EL (cell line): ENCODE measurements at regions not wholly inside any gene's neighbourhood (a gene's known extent, or its start where the extent isn't known, plus 50 kb on each side); places are given as distances from the start of the nearest gene placed in this dataset.
"Not testable (repeated sequence)": the region's sequence is repeated elsewhere in the genome, so short reads cannot be mapped to it uniquely, and the experiment has no call there.

ENCODE experiments used
- DNase-seq: peaks from one replicate; pipeline ENCODE4 v3.0.0-alpha.2; 2016

DNA sequence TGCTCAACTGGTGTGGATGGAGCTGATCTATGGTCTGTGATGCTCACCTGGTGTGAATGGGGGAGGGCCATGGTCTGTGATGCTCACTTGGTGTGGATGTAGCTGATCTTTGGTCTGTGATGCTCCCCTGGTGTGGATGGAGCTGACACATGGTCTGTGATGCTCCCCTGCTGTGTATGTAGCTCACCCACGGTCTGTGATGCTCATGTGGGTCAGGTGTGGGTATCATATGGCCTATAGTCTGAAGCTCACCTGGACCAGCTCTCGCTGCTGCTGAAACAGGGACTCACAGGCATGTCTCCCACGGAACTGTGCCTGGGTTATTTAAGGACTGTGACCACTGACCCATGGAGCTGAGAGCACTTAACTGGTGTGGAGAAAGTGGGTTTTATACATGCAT is 109.7 kb downstream of the CRLF2 start:
- DNase-seq, result no peak

DNA sequence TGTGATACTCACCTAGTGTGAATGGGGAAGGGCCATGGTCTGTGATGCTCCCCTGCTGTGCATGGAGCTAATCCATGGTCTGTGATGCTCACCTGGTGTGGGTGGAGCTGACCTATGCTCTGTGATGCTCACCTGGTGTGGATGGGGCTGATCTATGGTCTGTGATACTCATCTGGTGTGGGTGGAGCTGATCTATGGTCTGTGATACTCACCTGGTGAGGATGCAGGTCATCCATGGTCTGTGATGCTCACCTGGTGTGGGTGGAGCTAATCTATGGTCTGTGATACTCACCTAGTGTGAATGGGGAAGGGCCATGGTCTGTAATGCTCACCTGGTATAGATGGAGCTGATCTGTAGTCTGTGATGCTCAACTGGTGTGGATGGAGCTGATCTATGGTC is 110.2 kb downstream of the CRLF2 start:
- not testable (repeated sequence) for DNase-seq

DNA sequence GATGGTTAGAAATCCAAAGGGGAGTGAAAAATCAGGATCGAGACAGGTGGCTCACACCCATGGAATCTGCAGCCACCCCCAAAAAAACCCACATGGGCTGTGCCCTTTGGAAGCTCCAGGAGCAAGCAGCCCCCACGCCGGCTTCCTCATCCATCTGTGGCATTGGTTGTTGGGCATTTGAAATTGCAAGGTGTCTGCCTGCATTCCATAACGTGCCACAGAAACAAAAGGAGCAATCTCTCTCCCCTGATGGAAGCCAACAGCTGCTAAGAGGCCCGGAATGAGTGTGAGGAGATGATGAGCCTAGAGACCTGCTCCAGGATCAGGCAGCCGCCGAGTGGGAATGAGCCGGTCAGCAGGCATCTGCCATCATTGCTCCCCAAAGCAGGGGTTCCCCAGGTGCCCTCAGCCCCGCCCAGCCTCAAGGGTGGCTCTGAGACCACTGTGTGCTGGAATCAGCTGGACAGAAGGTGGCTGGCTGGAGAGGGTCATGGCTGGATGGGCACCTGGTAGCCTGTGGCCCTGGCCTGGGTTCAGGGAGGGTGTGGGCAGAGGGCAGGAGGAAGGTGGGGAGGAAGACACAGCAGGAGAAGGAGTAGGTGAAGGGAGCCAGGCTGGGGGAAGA is 113.2 kb downstream of the CRLF2 start:
- no peak for DNase-seq

DNA sequence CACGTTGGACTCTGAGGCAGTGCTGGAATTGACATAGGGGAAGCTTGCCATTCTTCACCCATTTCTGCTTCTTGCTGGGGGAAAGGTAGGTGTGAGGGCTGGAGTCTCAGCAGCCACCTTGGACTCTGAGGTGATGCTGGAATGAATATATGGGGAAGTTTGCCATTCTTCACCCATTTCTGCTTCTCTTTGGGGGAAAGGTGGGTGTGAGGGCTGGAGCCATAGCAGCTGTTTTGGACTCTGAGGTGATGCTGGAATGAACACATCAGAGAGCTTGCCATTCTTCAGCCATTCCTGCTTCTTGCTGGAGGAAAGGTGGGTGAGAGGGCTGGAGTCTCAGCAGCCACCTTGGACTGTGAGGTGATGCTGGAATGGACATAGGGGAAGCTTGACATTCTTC is 115.1 kb downstream of the CRLF2 start:
- DNase-seq, result no peak

DNA sequence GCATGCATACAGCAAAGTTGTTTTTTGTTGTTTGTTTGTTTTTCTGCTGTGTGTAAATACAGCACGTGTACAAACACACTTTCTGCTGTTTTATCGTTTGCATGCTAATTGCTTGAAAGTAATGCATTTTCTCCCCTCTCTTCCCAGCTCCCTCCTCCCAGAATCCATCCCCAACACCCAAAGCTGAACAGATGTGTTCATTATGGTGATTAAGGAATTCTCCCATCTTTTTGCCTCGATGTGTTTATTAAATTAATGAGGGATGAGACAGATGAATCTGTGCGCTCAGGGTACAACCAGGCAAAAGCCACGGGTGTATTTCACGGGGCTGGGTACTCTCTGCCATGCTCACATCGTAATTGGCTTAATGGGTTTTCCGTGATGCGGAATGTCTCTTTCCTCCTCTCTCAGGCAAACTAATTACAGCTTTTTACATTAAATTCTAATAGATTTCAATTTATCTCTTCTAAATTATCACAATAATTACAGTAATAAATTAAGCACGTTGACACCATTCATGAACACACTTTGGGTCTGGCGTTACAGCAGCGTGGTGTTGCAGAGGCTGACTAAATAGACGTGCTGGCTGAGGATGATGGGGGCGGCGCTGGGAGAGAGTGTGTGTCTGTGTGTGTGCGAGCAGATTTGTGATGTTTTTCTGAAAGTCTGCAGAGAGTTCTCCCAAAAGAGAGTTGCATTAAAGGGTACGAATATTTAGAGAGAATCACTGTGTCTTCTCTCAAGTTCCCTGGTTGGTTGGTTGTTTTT is 117.7 kb downstream of the CRLF2 start:
- DNase-seq, result no peak

DNA sequence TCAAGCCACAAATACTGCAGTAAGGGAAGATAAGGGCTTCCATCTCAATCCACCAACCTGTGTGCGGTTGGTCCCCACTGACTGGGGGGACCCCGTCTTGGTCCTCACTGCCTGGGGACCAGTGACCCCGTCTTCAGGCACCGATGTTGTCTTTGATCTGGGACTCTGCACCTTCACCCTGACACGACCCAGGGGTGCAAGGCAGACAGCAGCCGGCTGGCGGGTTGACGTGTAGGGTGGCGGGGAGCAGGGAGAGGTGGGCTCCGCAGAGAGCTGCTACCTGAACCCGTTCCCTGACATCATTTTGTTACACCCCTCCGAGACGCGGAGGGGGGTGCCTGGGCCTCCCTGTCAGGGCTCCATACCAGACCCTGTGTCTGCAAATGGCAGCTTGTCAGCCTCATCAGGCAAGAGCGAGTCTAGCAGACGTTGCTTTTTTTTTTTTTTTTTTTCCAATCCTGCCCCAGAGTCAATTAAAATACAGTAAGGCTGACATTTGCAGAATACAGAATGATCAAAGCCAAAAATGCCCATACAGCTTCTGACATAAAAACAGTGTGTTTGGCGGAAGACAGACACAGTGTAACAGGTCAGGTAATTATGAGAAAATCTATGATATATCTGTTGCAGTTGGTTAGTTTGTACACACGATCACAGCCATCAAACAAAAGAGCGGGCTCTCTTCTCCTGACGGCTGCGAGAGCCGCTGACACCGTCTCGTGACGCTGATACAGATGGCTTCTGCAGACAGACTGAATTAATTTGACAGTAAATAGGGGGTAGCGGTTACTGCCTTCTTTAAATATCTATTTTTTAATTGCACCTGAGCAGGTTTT is 118.6 kb downstream of the CRLF2 start:
- DNase-seq, result no peak

DNA sequence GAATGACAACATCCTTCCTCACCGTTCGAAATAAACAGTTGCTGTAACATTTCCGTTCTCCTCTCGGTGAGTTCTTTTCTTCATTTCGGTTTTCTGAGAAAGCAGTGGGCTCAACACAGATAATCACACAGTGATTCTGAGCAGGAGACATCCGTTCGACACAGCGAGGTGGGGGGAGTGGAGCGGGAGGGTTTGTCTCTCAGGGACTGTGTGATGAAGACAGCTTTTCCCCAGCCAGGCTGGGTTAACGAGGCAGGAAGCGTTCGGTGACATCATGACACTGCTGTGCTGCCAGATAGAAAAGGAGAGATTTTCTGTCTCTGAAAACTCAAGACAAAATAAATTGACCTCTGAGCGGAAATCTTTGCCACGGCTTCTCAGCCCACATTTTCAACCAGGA is 119.3 kb downstream of the CRLF2 start:
- DNase-seq, result peak; percentile 10

DNA sequence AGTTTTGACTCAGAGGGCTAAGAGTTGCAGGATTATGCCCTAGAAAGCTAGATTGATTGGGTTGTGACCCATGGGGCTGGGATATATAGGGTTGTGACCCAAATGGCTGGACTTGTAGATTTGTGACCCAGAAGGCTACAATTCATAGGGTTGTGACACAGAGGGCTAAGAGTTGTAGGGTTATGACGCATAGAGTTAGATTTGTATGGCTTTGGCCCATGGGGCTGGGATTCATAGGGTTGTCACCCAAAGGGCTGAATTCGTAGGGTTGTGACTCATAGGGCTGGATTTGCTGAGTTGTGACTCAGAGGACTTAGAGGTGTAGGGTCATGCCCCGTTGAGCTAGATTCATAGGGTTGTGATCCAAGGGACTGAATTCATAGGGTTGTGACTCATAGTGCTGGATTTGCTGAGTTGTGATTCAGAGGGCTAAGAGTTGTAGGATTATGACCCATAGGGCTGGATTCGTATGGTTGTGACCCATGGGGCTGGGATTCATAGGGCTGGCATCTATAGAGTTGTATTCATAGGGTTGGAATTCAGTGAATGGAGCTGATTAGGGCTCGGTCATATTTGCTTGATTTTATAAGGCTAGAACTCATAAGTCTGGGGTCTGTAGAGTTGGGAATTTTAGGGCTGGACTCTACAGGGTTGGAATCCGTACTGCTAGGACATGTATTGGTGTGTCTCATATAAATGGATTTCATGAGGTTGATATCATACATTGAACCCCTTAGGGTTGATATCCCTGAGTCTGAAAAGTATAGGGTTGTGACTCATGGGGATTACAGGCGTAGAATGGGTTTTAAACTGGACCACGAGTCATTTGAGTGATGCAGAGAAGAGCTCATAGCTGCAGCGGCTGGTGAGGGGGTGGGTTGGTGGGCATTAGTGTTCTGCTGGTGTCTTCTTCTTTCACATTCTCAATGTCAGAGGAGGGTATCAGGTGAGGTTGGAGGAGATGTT is 125.7 kb downstream of the CRLF2 start:
- peak; percentile 62 for DNase-seq

DNA sequence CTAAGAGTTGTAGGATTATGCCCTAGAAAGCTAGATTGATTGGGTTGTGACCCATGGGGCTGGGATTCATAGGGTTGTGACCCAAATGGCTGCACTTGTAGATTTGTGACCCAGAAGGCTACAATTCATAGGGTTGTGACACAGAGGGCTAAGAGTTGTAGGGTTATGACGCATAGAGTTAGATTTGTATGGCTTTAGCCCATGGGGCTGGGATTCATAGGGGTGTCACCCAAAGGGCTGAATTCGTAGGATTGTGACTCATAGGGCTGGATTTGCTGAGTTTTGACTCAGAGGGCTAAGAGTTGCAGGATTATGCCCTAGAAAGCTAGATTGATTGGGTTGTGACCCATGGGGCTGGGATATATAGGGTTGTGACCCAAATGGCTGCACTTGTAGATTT is 126.6 kb downstream of the CRLF2 start:
- not testable (repeated sequence) for DNase-seq

DNA sequence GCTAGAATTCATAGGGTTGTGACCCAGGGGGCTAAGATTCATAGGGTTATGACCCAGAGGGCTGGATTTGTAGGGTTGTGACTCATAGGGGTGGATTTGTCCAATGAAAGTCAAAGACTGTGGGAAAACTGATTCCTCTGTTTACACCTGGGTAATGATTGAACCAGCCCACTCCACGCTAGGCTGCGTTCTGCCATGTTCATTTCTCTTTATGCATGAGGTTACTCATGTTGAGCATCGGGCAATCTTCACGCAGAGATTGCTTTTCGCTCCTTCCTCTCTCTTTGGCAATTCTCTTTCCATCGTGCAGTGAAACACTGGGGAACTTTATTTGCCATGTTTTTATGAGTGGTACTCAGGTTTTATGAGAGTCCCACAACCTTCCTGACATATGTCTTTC is 127.8 kb downstream of the CRLF2 start:
- no peak for DNase-seq

DNA sequence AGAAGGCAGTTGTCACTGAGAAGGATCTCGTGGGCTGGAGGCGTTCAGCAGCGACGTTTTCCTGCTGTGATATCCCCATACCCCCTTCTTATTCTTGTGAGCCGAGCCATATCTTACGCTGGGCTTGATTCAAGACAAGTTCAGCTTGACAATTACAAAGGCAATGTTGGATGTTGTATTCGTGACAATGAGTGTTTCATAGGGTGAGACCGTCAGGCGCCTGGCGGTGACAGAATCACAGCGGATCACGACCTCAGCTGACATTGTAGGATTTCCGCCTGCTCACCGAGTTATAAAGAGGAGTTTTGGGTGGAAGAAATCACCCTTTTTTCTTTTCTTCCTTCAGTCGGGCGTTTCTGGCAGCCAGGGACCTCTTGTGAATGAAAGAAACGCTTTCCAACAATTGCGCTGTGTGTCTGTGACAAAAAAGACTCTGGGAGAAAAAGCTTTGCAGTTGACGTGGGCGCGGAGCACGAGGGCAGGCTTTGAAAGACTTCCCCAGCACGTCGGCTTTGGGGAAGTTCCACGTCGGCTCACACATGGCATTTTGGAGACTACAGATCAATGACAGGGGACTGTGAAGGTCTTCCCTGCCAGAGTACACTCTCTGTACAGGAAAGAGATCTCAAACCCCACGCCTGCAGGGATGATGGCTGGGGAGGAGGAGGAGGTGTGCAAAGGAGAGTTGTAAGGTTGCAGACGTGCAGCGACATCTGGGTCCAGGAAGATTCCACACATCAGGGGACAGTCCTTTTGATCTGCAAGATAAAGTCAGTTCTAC is 135.4 kb downstream of the CRLF2 start:
- no peak for DNase-seq

DNA sequence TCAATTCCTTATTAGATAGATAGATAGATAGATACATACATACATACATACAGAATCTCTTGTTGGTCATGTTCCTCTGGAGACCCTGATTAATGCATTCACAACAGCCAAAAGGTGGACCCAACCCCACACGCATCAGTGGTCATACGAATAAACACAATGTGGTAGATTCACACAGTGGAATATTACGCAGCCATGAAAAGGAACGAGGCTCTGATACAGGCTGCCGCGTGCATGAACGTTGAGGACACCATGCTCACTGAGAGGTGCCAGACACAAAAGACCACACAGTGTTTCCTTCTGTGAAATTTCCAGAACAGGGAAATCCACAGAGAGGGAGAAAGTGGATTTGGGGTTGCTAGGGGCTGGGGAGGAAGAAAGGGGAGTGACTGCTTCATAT is 136.7 kb downstream of the CRLF2 start:
- DNase-seq, result no peak

DNA sequence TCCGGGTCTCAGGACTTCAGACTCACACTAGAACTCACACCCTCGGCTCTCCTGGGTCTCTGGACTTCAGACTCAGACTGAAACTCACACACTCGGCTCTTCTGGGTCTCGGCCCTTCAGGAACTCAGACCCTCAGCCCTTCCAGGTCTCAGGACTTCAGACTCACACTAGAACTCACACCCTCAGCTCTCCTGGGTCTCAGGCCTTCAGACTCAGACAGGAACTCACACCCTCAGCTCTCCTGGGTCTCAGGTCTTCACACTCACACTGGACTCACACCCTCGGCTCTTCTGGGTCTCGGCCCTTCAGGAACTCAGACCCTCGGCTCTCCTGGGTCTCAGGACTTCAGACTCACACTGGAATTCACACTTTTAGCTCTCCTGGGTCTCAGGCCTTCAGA is 137.3 kb downstream of the CRLF2 start:
- no peak for DNase-seq

DNA sequence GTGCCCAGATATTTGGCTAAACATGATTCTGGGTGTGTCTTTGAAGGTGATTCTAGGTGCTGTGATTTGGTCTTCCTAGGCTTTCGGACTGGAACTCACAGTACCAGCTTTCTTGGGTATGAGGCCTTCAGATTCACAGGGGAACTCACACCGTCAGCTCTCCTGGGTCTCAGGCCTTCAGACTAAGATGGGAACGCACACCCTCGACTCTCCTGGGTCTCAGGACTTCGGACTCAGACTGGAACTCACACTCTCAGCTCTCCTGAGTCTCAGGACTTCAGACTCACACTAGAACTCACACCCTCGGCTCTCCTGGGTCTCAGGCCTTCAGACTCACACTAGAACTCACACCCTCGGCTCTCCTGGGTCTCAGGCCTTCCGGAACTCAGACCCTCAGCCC is 137.7 kb downstream of the CRLF2 start:
- DNase-seq, result no peak

DNA sequence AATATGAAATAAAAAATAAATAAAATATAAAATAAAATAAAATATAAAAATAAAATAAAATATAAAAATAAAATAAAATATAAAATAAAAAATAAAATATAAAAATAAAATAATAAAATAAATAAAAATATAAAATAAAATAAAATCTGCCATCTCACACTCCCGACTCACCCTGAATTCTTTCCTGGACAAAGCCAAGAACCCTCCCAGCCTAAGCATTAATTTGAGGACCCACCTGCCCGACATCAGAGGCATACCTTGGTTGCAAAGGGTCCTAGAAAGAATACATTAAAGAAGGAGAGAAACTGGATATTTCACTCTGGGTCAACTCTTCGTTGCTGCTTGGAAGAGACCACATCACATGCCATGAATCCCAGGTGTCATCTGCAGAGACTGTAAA is 138.3 kb downstream of the CRLF2 start:
- no peak for DNase-seq

DNA sequence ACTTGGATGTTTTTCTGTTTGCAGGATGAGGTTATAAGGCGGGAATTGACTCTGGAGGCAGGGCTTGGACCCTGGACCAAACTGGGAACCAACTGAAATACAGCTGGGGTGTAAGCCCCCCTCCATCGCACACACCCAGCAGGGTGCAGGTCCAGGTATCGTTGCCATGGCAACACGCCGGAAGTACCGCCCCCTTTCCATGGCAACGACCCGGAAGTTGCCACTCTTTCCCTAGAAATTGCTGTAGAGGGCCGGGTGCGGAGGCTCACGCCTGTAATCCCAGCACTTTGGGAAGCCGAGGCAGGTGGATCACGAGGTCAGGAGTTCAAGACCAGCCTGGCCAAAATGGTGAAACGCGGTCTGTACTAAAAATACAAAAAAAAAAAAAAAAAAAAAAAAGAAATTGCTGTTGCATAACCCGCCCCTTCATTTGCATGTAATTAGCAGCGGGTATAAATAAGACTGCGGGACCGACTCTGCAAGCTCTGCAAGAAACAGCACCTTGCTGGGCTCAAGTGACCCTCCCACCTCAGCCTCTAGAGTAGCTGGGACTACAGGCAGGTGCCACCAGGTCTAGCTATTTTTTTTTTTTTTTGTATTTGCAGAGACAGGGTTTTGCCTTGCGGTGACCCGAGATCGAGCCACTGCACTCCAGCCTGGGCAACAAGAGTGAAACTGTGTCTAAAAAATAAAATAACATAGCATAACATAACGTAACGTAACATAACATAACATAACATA is 139.6 kb downstream of the CRLF2 start:
- no peak for DNase-seq

DNA sequence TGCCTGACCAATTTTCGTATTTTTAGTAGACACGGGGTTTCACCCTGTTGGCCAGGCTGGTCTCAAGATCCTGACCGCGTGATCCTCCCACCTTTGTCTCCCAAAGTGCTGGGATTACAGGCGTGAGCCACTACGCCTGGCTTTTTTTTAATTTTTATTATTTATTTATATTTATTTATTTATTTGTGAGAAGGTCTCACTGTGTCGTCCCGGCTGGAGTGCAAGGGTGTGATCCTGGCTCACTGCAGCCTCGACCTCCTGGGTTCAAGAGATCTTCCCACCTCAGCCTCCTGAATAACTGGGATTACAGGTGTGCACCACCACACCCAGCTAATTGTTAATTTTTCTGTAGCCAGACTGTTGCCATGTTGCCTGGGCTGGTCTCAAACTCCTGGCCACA is 141.1 kb downstream of the CRLF2 start:
- no peak for DNase-seq

DNA sequence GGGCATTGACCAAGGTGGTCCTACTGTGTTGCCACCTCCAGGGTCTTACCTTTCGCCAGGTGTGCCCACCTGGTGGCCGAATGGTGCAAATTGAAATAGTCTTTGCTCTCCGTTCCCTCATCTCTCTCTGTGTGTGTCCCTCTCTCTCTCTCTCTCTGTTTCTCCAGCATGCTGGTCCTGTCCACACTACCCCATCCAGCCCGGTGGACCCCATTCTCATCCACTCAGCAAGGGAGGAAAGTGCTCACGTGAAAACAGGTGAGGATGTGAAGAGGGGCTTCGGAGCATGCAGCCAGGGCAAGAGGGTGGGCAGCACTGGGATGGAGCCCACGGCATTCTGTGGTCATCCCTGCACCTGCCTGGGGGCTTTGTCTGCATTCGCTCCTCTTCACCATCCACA is 150.1 kb downstream of the CRLF2 start:
- no peak for DNase-seq

DNA sequence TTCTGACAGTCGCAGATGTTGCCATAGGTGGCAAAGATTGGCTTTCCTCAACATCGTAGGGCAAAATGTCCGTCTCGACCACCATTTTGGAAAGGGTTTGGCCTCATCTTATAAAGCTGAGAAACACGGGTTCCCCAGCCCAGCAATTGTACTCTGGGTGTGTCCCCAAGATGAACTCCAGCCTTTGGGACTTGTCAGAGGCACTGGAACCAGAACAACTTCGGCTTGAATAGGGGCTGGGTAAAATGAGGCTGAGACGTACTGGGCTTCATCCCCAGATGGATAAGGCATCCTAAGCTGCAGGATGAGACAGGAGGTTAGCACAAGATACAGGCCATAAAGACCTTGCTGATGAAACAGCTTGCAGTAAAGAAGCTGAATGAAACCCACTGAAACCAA is 151.9 kb downstream of the CRLF2 start:
- DNase-seq, result no peak

DNA sequence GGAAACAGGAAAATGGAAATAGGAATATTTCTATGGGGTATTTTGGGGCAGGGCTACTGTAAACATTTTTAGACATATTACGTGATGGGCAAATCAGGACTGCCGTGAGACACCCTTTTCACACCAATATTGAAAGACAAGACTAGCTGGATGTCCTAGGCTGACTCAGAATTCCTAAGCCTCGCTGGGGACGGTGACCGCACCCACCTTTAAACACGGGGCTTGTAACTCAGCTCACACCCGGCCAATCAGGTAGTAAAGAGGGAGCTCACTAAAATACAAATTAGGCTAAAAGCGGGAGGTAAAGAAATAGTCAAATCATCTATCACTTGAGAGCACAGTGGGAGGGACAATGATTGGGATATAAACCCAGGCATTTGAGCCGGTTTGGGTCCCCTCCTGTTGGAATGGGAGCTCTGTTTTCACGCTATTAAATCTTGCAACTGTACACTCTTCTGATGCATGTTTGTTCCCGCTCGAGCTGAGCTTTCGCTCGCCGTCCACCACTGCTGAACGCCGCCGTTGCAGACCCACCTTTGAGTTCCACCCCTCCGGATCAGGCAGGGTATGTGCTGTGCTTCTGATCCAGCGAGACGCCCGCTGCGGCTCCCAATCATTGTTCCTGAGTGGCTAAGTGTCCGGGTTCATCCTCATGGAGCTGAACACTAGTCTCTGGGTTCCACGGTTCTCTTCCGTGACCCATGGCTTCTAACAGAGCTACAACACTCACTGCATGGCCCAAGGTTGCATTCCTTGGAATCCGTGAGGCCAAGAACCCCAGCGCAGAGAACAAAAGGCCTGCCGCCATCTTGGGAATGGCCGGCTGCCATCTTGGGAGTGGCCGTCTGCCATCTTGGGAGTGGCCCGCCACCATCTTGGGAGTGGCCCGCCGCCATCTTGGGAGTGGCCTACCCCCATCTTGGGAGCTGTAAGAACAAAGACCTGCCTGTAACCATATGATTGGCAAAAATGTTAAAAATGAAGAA is 152.6 kb downstream of the CRLF2 start:
- DNase-seq, result no peak
